HUES48 (cell line): ENCODE measurements at regions not wholly inside any gene's neighbourhood (a gene's known extent, or its start where the extent isn't known, plus 50 kb on each side); places are given as distances from the start of the nearest gene placed in this dataset.
A peak's percentile ranks its signal among the peaks of the same experiment; 100 is the strongest.
"Not testable (repeated sequence)": the region's sequence is repeated elsewhere in the genome, so short reads cannot be mapped to it uniquely, and the experiment has no call there.

Experiments used
- H3K27ac ChIP-seq: one replicate; pipeline ENCODE4 v1.7.0; 2013; ENCODE audit warnings: low read depth, low read length, inconsistent platforms
- H3K27me3 ChIP-seq: 2 replicates; pipeline ENCODE4 v1.6.1; 2013; ENCODE audit warnings: mild to moderate bottlenecking, low read length; ENCODE audit not compliant: control insufficient read depth, insufficient read depth
- H3K36me3 ChIP-seq: 2 replicates; pipeline ENCODE4 v1.6.1; 2013; ENCODE audit warnings: low read length; ENCODE audit not compliant: control insufficient read depth, insufficient read depth
- H3K4me1 ChIP-seq: 2 replicates; pipeline ENCODE4 v1.6.1; 2013; ENCODE audit warnings: mild to moderate bottlenecking, low read length; ENCODE audit not compliant: control insufficient read depth, insufficient read depth
- H3K4me3 ChIP-seq: 2 replicates; pipeline ENCODE4 v1.5.1; 2013; ENCODE audit warnings: mild to moderate bottlenecking, low read depth, low read length
- H3K9ac ChIP-seq: 2 replicates; pipeline ENCODE4 v1.6.1; 2013; ENCODE audit warnings: mild to moderate bottlenecking, low read depth, low read length, moderate library complexity
- H3K9me3 ChIP-seq: 2 replicates; pipeline ENCODE4 v1.6.1; 2013; ENCODE audit warnings: low read length; ENCODE audit not compliant: control insufficient read depth, insufficient read depth

GRCh38 chr9:85843949-85844348, 97.0 kb upstream of the NAA35 start:
- H3K9me3 ChIP-seq, H3K36me3 ChIP-seq, H3K9ac ChIP-seq, H3K27ac ChIP-seq, H3K4me3 ChIP-seq, H3K27me3 ChIP-seq, H3K4me1 ChIP-seq: not testable (repeated sequence)

GRCh38 chr9:85847782-85848181, 93.2 kb upstream of the NAA35 start:
- not testable (repeated sequence) for H3K4me1 ChIP-seq, H3K9ac ChIP-seq, H3K27ac ChIP-seq, H3K9me3 ChIP-seq, H3K27me3 ChIP-seq, H3K36me3 ChIP-seq, H3K4me3 ChIP-seq

- no peaks in the 10 kb centered on the region for H3K36me3 ChIP-seq
- no peak overlapping the region for H3K9ac ChIP-seq
- no peaks in the 10 kb centered on the region for H3K9me3 ChIP-seq
- H3K4me3 ChIP-seq = no peak overlapping the region
- H3K27ac ChIP-seq = no peak overlapping the region
- peaks cover 16% of the 10 kb centered on the region for H3K4me1 ChIP-seq
- H3K27me3 ChIP-seq = no peaks in the 10 kb centered on the region
Measured at GRCh38 chr9:85858056-85858750, 82.7 kb upstream of the NAA35 start.

GRCh38 chr9:85859765-85860164, 81.2 kb upstream of the NAA35 start:
- no peaks in the 10 kb centered on the region for H3K27me3 ChIP-seq
- H3K9ac ChIP-seq = no peak overlapping the region
- no peak overlapping the region for H3K4me3 ChIP-seq
- H3K4me1 ChIP-seq = peaks cover 16% of the 10 kb centered on the region
- H3K36me3 ChIP-seq = no peaks in the 10 kb centered on the region
- no peak overlapping the region for H3K27ac ChIP-seq
- no peaks in the 10 kb centered on the region for H3K9me3 ChIP-seq

DNA sequence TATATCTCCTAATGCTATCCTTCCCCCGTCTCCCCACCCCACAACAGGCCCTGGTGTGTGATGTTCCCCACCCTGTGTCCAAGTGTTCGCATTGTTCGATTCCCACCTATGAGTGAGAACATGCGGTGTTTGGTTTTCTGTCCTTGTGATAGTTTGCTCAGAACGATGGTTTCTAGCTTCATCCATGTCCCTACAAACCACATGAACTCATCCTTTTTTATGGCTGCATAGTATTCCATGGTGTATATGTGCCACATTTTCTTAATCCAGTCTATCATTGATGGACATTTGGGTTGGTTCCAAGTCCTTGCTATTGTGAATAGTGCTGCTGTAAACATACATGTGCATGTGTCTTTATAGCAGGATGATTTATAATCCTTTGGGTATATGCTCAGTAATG, 79.1 kb upstream of the NAA35 start:
- H3K36me3 ChIP-seq, H3K9ac ChIP-seq, H3K27ac ChIP-seq, H3K9me3 ChIP-seq, H3K27me3 ChIP-seq, H3K4me3 ChIP-seq: not testable (repeated sequence)
- peaks cover 16% of the 10 kb centered on the region for H3K4me1 ChIP-seq

DNA sequence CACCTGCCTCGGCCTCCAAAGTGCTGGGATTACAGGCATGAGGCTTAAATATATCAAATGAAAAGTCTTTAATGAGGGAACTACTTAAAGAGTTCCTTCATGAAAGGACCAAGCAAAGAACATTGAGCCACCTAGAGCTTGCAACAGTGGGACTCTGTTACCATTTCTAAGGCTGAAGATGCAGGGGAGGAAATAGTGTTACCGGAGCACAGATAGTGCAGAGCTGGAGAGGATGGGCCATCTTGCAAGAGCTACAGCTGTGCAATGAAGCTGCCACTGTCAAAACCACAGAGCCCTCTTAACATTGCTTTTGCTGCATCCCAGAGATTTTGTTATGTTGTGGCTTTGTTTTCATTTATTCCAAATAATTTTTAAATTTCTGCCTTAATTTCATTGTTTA, 77.1 kb upstream of the NAA35 start:
- Histone ChIP-seq H3K4me1 (peaks cover 16% of the 10 kb centered on the region), H3K9ac (no peak overlapping the region), H3K36me3 (no peaks in the 10 kb centered on the region), H3K9me3 (no peaks in the 10 kb centered on the region), H3K4me3 (no peak overlapping the region), H3K27ac (no peak overlapping the region), H3K27me3 (no peaks in the 10 kb centered on the region)

DNA sequence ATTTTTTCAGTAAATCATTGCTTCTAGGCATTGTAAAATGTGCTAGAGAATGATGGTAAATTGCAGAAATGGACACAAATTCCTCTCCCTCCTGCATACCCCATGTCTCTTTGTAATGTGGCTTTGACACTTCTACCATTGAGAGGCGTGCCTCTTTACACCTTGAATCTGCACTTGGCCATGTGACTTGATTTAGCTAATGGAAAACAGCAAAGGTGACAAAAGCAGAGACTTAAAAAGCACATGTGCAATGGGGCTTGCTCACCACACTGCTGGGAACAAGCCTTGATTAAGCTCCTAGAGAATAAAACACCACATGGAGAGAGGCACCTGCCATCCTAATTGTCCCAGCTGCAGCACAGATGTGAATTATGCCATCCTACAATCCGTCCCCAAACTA, 69.9 kb upstream of the NAA35 start:
- Histone ChIP-seq H3K9me3 (no peaks in the 10 kb centered on the region), H3K27me3 (no peaks in the 10 kb centered on the region), H3K27ac (no peak overlapping the region), H3K4me1 (no peaks in the 10 kb centered on the region), H3K36me3 (no peaks in the 10 kb centered on the region), H3K9ac (no peak overlapping the region), H3K4me3 (no peak overlapping the region)

- not testable (repeated sequence) for H3K9me3 ChIP-seq, H3K4me3 ChIP-seq, H3K27me3 ChIP-seq, H3K36me3 ChIP-seq, H3K9ac ChIP-seq, H3K27ac ChIP-seq, H3K4me1 ChIP-seq
Measured at GRCh38 chr9:85871683-85872082, 69.3 kb upstream of the NAA35 start.

DNA sequence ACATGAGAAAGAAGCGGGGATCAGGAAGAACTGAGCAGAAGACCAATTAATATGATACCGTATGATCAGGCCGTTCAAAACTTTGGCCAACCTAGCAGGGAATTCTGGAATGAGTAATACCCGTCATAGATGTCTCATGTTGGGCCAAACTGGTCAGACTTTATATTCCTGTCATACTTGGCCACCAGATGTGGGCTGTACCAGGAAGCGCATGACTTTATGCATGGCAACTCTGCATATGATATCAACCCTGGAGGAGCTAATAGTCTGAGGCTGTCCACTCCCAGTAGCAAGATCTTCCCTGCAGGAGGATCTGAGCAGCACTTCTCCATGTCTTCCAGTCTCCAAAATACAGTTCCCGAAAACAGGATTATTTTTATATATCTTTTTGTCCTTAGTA, 68.5 kb upstream of the NAA35 start:
- no peaks in the 10 kb centered on the region for H3K4me1 ChIP-seq
- no peaks in the 10 kb centered on the region for H3K27me3 ChIP-seq
- no peaks in the 10 kb centered on the region for H3K36me3 ChIP-seq
- H3K27ac ChIP-seq = no peak overlapping the region
- no peaks in the 10 kb centered on the region for H3K9me3 ChIP-seq
- H3K4me3 ChIP-seq = no peak overlapping the region
- no peak overlapping the region for H3K9ac ChIP-seq

DNA sequence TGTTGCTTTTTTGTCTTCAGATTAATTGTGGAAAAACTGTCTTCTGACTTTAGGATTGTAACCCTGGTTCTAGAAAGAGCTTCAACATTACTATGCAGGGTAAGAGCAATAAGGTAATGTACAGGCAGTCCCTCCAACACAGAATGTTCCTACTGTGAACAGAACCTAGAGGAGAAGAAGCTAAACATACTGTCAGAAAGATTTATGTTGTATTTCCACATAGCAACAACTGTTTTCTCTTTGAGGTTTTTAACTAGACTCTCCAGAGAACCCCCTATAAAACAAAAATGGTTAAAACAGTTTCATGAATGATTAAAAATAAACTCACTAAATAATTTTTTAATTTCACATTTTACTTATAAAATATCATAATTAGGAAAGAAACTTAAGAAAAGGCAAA, 64.3 kb upstream of the NAA35 start:
- no peak overlapping the region for H3K9ac ChIP-seq
- H3K9me3 ChIP-seq = no peaks in the 10 kb centered on the region
- no peak overlapping the region for H3K4me3 ChIP-seq
- H3K36me3 ChIP-seq = no peaks in the 10 kb centered on the region
- peaks cover 6% of the 10 kb centered on the region for H3K4me1 ChIP-seq
- H3K27me3 ChIP-seq = no peaks in the 10 kb centered on the region
- H3K27ac ChIP-seq = no peak overlapping the region

- not testable (repeated sequence) for H3K4me3 ChIP-seq, H3K9ac ChIP-seq, H3K27me3 ChIP-seq, H3K4me1 ChIP-seq, H3K36me3 ChIP-seq, H3K9me3 ChIP-seq
- H3K27ac ChIP-seq = peak overlapping the region; percentile 78
Measured at GRCh38 chr9:85878872-85879597, 61.9 kb upstream of the NAA35 start.
